ENCODE measurements at regions not wholly inside any gene's neighbourhood (a gene's known extent, or its start where the extent isn't known, plus 50 kb on each side); places are given as distances from the start of the nearest gene placed in this dataset.

- Histone ChIP-seq H3K9ac (ENCODE audit: low read length) (no peak overlapping the region), H3K79me2 (ENCODE audit: low read length) (no peaks in the 10 kb centered on the region), H4K20me1 (ENCODE audit: insufficient read depth, low read length) (no peaks in the 10 kb centered on the region), H3K9me3 (ENCODE audit: insufficient read depth, low read length) (no peaks in the 10 kb centered on the region), H3K36me3 (replicated peaks; ENCODE audit: low read depth, low read length) (no peaks in the 10 kb centered on the region), H3K27me3 (ENCODE audit: low read depth, low read length) (peaks cover 9% of the 10 kb centered on the region; the same call in 1 of the 2 replicates), H3K4me1 (ENCODE audit: low read length) (no peaks in the 10 kb centered on the region), H3K27ac (ENCODE audit: low read length) (no peak overlapping the region), H3K4me3 (ENCODE audit: low read length) (no peak overlapping the region), H2AFZ (ENCODE audit: low read depth, low read length) (no peak overlapping the region), H3K4me2 (ENCODE audit: low read length) (no peak overlapping the region)
- no peak for TF ChIP-seq EZH2phosphoT487 (IDR thresholded peaks at IDR 0.05; ENCODE audit: low read depth)
- no peak for TF ChIP-seq CTCF (IDR thresholded peaks at IDR 0.05; ENCODE audit: low read depth, low read length)
Measured at GRCh38 chr22:27445881-27446280, 355.7 kb downstream of the MN1 start.

- no peaks in the 10 kb centered on the region for H3K79me2 ChIP-seq (ENCODE audit: low read length)
- no peaks in the 10 kb centered on the region for H3K9me3 ChIP-seq (ENCODE audit: insufficient read depth, low read length)
- no peak overlapping the region for H3K9ac ChIP-seq (ENCODE audit: low read length)
- no peaks in the 10 kb centered on the region for H3K36me3 ChIP-seq (replicated peaks; ENCODE audit: low read depth, low read length)
- H3K27me3 ChIP-seq (ENCODE audit: low read depth, low read length), result peaks cover 9% of the 10 kb centered on the region; the same call in 1 of the 2 replicates
- H2AFZ ChIP-seq (ENCODE audit: low read depth, low read length), result no peak overlapping the region
- no peak overlapping the region for H3K4me3 ChIP-seq (ENCODE audit: low read length)
- H4K20me1 ChIP-seq (ENCODE audit: insufficient read depth, low read length), result no peaks in the 10 kb centered on the region
- H3K4me2 ChIP-seq (ENCODE audit: low read length), result no peak overlapping the region
- no peaks in the 10 kb centered on the region for H3K4me1 ChIP-seq (ENCODE audit: low read length)
- no peak overlapping the region for H3K27ac ChIP-seq (ENCODE audit: low read length)
- TF ChIP-seq EZH2phosphoT487 (IDR thresholded peaks at IDR 0.05; ENCODE audit: low read depth) (no peak), CTCF (IDR thresholded peaks at IDR 0.05; ENCODE audit: low read depth, low read length) (no peak)
Measured at GRCh38 chr22:27447289-27447688, 354.3 kb downstream of the MN1 start.

- Histone ChIP-seq H3K79me2 (ENCODE audit: low read length) (no peaks in the 10 kb centered on the region), H3K27me3 (ENCODE audit: low read depth, low read length) (peaks cover 9% of the 10 kb centered on the region; the same call in 1 of the 2 replicates), H3K9ac (ENCODE audit: low read length) (no peak overlapping the region), H3K4me3 (ENCODE audit: low read length) (no peak overlapping the region), H3K36me3 (replicated peaks; ENCODE audit: low read depth, low read length) (no peaks in the 10 kb centered on the region), H4K20me1 (ENCODE audit: insufficient read depth, low read length) (no peaks in the 10 kb centered on the region), H3K27ac (ENCODE audit: low read length) (no peak overlapping the region), H3K4me1 (ENCODE audit: low read length) (no peaks in the 10 kb centered on the region), H3K9me3 (ENCODE audit: insufficient read depth, low read length) (no peaks in the 10 kb centered on the region), H2AFZ (ENCODE audit: low read depth, low read length) (no peak overlapping the region), H3K4me2 (ENCODE audit: low read length) (no peak overlapping the region)
- TF ChIP-seq CTCF (IDR thresholded peaks at IDR 0.05; ENCODE audit: low read depth, low read length) (no peak), EZH2phosphoT487 (IDR thresholded peaks at IDR 0.05; ENCODE audit: low read depth) (no peak)
Measured at GRCh38 chr22:27450448-27450847, 351.1 kb downstream of the MN1 start.

GRCh38 chr22:27452245-27452644 lies 349.3 kb downstream of the MN1 start:
- H3K4me2 ChIP-seq (ENCODE audit: low read length), result no peak overlapping the region
- H3K9ac ChIP-seq (ENCODE audit: low read length), result no peak overlapping the region
- H3K27me3 ChIP-seq (ENCODE audit: low read depth, low read length), result peaks cover 14% of the 10 kb centered on the region; the same call in 1 of the 2 replicates
- no peak for TF ChIP-seq CTCF (IDR thresholded peaks at IDR 0.05; ENCODE audit: low read depth, low read length)
- TF ChIP-seq EZH2phosphoT487 (IDR thresholded peaks at IDR 0.05; ENCODE audit: low read depth), result no peak
- no peak overlapping the region for H3K27ac ChIP-seq (ENCODE audit: low read length)
- no peak overlapping the region for H3K4me3 ChIP-seq (ENCODE audit: low read length)
- H4K20me1 ChIP-seq (ENCODE audit: insufficient read depth, low read length), result no peaks in the 10 kb centered on the region
- H3K36me3 ChIP-seq (replicated peaks; ENCODE audit: low read depth, low read length), result no peaks in the 10 kb centered on the region
- no peaks in the 10 kb centered on the region for H3K79me2 ChIP-seq (ENCODE audit: low read length)
- H2AFZ ChIP-seq (ENCODE audit: low read depth, low read length), result no peak overlapping the region
- H3K9me3 ChIP-seq (ENCODE audit: insufficient read depth, low read length), result no peaks in the 10 kb centered on the region
- no peaks in the 10 kb centered on the region for H3K4me1 ChIP-seq (ENCODE audit: low read length)
